CD14-positive monocyte (primary cell): ENCODE measurements at regions not wholly inside any gene's neighbourhood (a gene's known extent, or its start where the extent isn't known, plus 50 kb on each side); places are given as distances from the start of the nearest gene placed in this dataset.
"Not testable (repeated sequence)": the region's sequence is repeated elsewhere in the genome, so short reads cannot be mapped to it uniquely, and the experiment has no call there.

Experiments
- DNase-seq, 3 donors: peaks; one replicate each; pipeline ENCODE4 v3.0.0-alpha.2; 2011 to 2022
- H2AFZ ChIP-seq: 2 replicates; pipeline ENCODE4 v1.6.0; 2012; ENCODE audit warnings: mild to moderate bottlenecking, low read depth, low read length, inconsistent platforms; ENCODE audit not compliant: insufficient read depth, poor library complexity, severe bottlenecking
- H3K27ac ChIP-seq, 2 donors: 1 replicate in 1 of 2; 2 replicates in 1 of 2; pipeline ENCODE4 v1.5.1; 2012 to 2013; ENCODE audit warnings: low read length in 2 of 2, control low read depth in 1 of 2, inconsistent platforms in 1 of 2, low read depth in 1 of 2, mild to moderate bottlenecking in 1 of 2
- H3K27me3 ChIP-seq, 2 donors: one replicate each; pipeline versions ENCODE4 v1.6.0 to v1.6.1; 2011 to 2013; ENCODE audit warnings: low read length in 2 of 2; ENCODE audit not compliant: control insufficient read depth in 2 of 2, insufficient read depth in 2 of 2
- H3K36me3 ChIP-seq, 2 donors: replicated peaks in 1 of 2; 1 replicate in 1 of 2; 2 replicates in 1 of 2; pipeline versions ENCODE4 v1.5.1 to v1.6.1; 2012 to 2013; ENCODE audit warnings: low read length in 2 of 2, control low read depth in 1 of 2, inconsistent platforms in 1 of 2, mild to moderate bottlenecking in 1 of 2; ENCODE audit not compliant: insufficient read depth in 2 of 2, control insufficient read depth in 1 of 2
- H3K4me1 ChIP-seq, 2 donors: 1 replicate in 1 of 2; 2 replicates in 1 of 2; pipeline versions ENCODE4 v1.5.1 to v1.6.1; 2012 to 2013; ENCODE audit warnings: low read length in 2 of 2, control low read depth in 1 of 2, inconsistent platforms in 1 of 2, mild to moderate bottlenecking in 1 of 2, moderate library complexity in 1 of 2; ENCODE audit not compliant: insufficient read depth in 2 of 2, control insufficient read depth in 1 of 2
- H3K4me2 ChIP-seq: replicated peaks from 2 replicates; pipeline ENCODE3; 2012; ENCODE audit warnings: low read length, moderate library complexity, mild to moderate bottlenecking; ENCODE audit not compliant: poor library complexity, severe bottlenecking; ENCODE audit errors: extremely low read depth
- H3K4me3 ChIP-seq, 3 experiments: fragments of 200-600 bp in 1 of 3; sonication (generic) in 1 of 3; replicated peaks in 1 of 3; 1 replicate in 2 of 3; 2 replicates in 1 of 3; pipeline ENCODE4 v1.5.1; 2011 to 2013; ENCODE audit warnings: low read length in 3 of 3, mild to moderate bottlenecking in 3 of 3, control low read depth in 2 of 3, low read depth in 2 of 3, inconsistent platforms in 1 of 3, moderate library complexity in 1 of 3
- H3K79me2 ChIP-seq: 2 replicates; pipeline ENCODE4 v1.6.0; 2012; ENCODE audit warnings: mild to moderate bottlenecking, control low read depth, inconsistent platforms, low read length, moderate library complexity; ENCODE audit not compliant: insufficient read depth
- H3K9ac ChIP-seq: 2 replicates; pipeline ENCODE4 v1.6.0; 2017; ENCODE audit warnings: low read length, mild to moderate bottlenecking; ENCODE audit not compliant: insufficient read depth, poor library complexity, severe bottlenecking
- H3K9me3 ChIP-seq, 2 donors: replicated peaks in 1 of 2; 1 replicate in 1 of 2; 2 replicates in 1 of 2; pipeline versions ENCODE4 v1.5.1 to v1.6.1; 2012 to 2013; ENCODE audit warnings: low read length in 2 of 2, control low read depth in 1 of 2; ENCODE audit not compliant: control insufficient read depth in 1 of 2, insufficient read depth in 1 of 2
- H4K20me1 ChIP-seq: 2 replicates; pipeline ENCODE4 v1.6.0; 2012; ENCODE audit warnings: mild to moderate bottlenecking, low read length, control low read depth, moderate library complexity; ENCODE audit not compliant: insufficient read depth
- H3K27ac Mint-ChIP-seq, 7 donors: one replicate each; pipeline ENCODE4 v1.8.0; 2020; ENCODE audit warnings: mild to moderate bottlenecking in 7 of 7, mixed read lengths in 7 of 7, moderate library complexity in 6 of 7, inconsistent platforms in 2 of 7
- H3K27me3 Mint-ChIP-seq, 3 donors: one replicate each; pipeline ENCODE4 v1.8.0; 2021 to 2022; ENCODE audit warnings: low read depth in 3 of 3, mild to moderate bottlenecking in 3 of 3, mixed read lengths in 3 of 3, moderate library complexity in 3 of 3, inconsistent platforms in 1 of 3
- H3K36me3 Mint-ChIP-seq, 2 donors: one replicate each; pipeline ENCODE4 v1.8.0; 2020; ENCODE audit warnings: mixed read lengths in 2 of 2, inconsistent platforms in 1 of 2, mild to moderate bottlenecking in 1 of 2
- H3K4me1 Mint-ChIP-seq: one replicate; pipeline ENCODE4 v1.8.0; 2020; ENCODE audit warnings: mild to moderate bottlenecking, mixed read lengths
- H3K4me3 Mint-ChIP-seq, 2 donors: one replicate each; pipeline ENCODE4 v1.8.0; 2020; ENCODE audit warnings: mild to moderate bottlenecking in 2 of 2, mixed read lengths in 2 of 2, moderate library complexity in 1 of 2
- H3K9me3 Mint-ChIP-seq, 7 donors: one replicate each; pipeline ENCODE4 v1.8.0; 2020 to 2022; ENCODE audit warnings: mixed read lengths in 7 of 7, mild to moderate bottlenecking in 6 of 7, moderate library complexity in 6 of 7, inconsistent platforms in 2 of 7
- CTCF ChIP-seq: fragments of 200-600 bp; IDR thresholded peaks from one replicate; pipeline ENCODE4 v1.8.0; 2022; ENCODE audit warnings: antibody characterized with exemption, mild to moderate bottlenecking
- WGBS: methylation state at CpG from one replicate; pipeline ENCODE4 v1.1.5; 2013; ENCODE audit warnings: missing lambda C conversion rate; ENCODE audit not compliant: insufficient coverage; 5-methylcytosine and 5-hydroxymethylcytosine counted together
- intact Hi-C, 2 donors: fragments of 100-400 bp; cut with micrococcal nuclease; formaldehyde crosslinking; loops; one replicate each; pipeline versions ENCODE4 v1.15.0 to v1.15.1; 2023

- intact Hi-C loops = loop anchor here (5.0 kb wide), 2 partner anchors 34 to 51 kb away; no protein-coding TSS in a partner anchor
- peak overlapping the region in 5 of 7 donors; percentile 79 to 91 (median 81) for H3K27ac Mint-ChIP-seq
- no peaks in the 10 kb centered on the region for H3K36me3 ChIP-seq
- H3K4me2 ChIP-seq = peak overlapping the region; percentile 23
- peaks cover 0 to 7% (median 3%) of the 10 kb centered on the region in 7 donors for H3K9me3 Mint-ChIP-seq
- peak overlapping the region in 1 of 2 donors; percentile 77 for H3K27ac ChIP-seq
- peak overlapping the region in 1 of 3 experiments; percentile 32 for H3K4me3 ChIP-seq
- peaks cover 54% of the 10 kb centered on the region for H3K4me1 Mint-ChIP-seq
- H3K79me2 ChIP-seq = no peaks in the 10 kb centered on the region
- peaks cover 0 to 6% of the 10 kb centered on the region in 2 donors for H3K9me3 ChIP-seq
- H3K27me3 Mint-ChIP-seq = peaks cover 0 to 1% (median 0%) of the 10 kb centered on the region in 3 donors
- H3K9ac ChIP-seq = no peak overlapping the region
- DNase-seq = no peak
- H3K36me3 Mint-ChIP-seq = peaks cover 2% of the 10 kb centered on the region in 2 donors
- WGBS = 77% methylated on average over 2 of the region's 7 CpGs
- H3K27me3 ChIP-seq = no peaks in the 10 kb centered on the region
- no peaks in the 10 kb centered on the region for H4K20me1 ChIP-seq
- H3K4me3 Mint-ChIP-seq = no peak overlapping the region
- no peak overlapping the region for H2AFZ ChIP-seq
- peaks cover 53 to 61% of the 10 kb centered on the region in 2 donors for H3K4me1 ChIP-seq
- no peak for TF ChIP-seq CTCF
These were observed 51.7 kb upstream of the CHD2 start for GRCh38 chr15:92848464-92848851.

- Histone ChIP-seq H3K36me3 (no peaks in the 10 kb centered on the region), H3K9me3 (peaks cover 0 to 6% of the 10 kb centered on the region in 2 donors), H2AFZ (peak overlapping the region; percentile 33), H3K27ac (peak overlapping the region; percentile 59 to 77), H3K9ac (no peak overlapping the region), H3K4me1 (peaks cover 48 to 58% of the 10 kb centered on the region in 2 donors), H3K4me2 (peak overlapping the region; percentile 23), H3K27me3 (no peaks in the 10 kb centered on the region), H3K79me2 (no peaks in the 10 kb centered on the region), H3K4me3 (peak overlapping the region in 1 of 3 experiments; percentile 32), H4K20me1 (no peaks in the 10 kb centered on the region)
- Mint-ChIP-seq H3K27ac (peak overlapping the region; percentile 81 to 93 (median 83)), H3K4me3 (peak overlapping the region; percentile 34 to 68), H3K36me3 (peaks cover 2% of the 10 kb centered on the region in 2 donors), H3K4me1 (peaks cover 50% of the 10 kb centered on the region), H3K9me3 (peaks cover 0 to 7% (median 3%) of the 10 kb centered on the region in 7 donors), H3K27me3 (peaks cover 0 to 1% (median 0%) of the 10 kb centered on the region in 3 donors)
- intact Hi-C loops = loop anchor here (5.0 kb wide), 2 partner anchors 33 to 52 kb away; no protein-coding TSS in a partner anchor
- no peak for TF ChIP-seq CTCF
- 17% methylated on average over 1 of the region's 13 CpGs for WGBS
- peak; percentile 35 to 56 (median 46) for DNase-seq
These were observed 51.1 kb upstream of the CHD2 start for GRCh38 chr15:92848852-92849598.

- peak overlapping the region in 3 of 7 donors; percentile 19 to 41 (median 30) for H3K27ac Mint-ChIP-seq
- H3K4me2 ChIP-seq, H3K27me3 ChIP-seq, H3K9me3 ChIP-seq, H3K4me3 Mint-ChIP-seq, H2AFZ ChIP-seq, H3K27ac ChIP-seq, DNase-seq, H3K4me3 ChIP-seq, H3K9me3 Mint-ChIP-seq, H3K27me3 Mint-ChIP-seq, H4K20me1 ChIP-seq, intact Hi-C loops, H3K9ac ChIP-seq, H3K79me2 ChIP-seq, H3K36me3 ChIP-seq, H3K36me3 Mint-ChIP-seq: not testable (repeated sequence)
- H3K4me1 Mint-ChIP-seq = peaks cover 46% of the 10 kb centered on the region
- peaks cover 36 to 52% of the 10 kb centered on the region in 2 donors for H3K4me1 ChIP-seq
- WGBS = 100% methylated on average over 2 of the region's 3 CpGs
These were observed 49.9 kb upstream of the CHD2 start for GRCh38 chr15:92850218-92850617.
